ENCODE measurements at regions not wholly inside any gene's neighbourhood (a gene's known extent, or its start where the extent isn't known, plus 50 kb on each side); places are given as distances from the start of the nearest gene placed in this dataset.

- no peak for DNase-seq (ENCODE audit: low read depth)
Observed at GRCh38 chr18:40939656-40940515, 1015.1 kb upstream of the PIK3C3 start.

- no peak for DNase-seq (ENCODE audit: low read depth)
Observed at GRCh38 chr18:40938615-40939014, 1016.4 kb upstream of the PIK3C3 start.

- DNase-seq (ENCODE audit: low read depth) = no peak
Observed at GRCh38 chr18:40937386-40937785, 1017.6 kb upstream of the PIK3C3 start.

GRCh38 chr18:40935423-40935822 is 1019.6 kb upstream of the PIK3C3 start:
- DNase-seq (ENCODE audit: low read depth) = no peak

GRCh38 chr18:40932862-40933261 is 1022.2 kb upstream of the PIK3C3 start:
- no peak for DNase-seq (ENCODE audit: low read depth)

- no peak for DNase-seq (ENCODE audit: low read depth)
Observed at GRCh38 chr18:40930211-40930882, 1024.7 kb upstream of the PIK3C3 start.

GRCh38 chr18:40929399-40929798 is 1025.6 kb upstream of the PIK3C3 start:
- no peak for DNase-seq (ENCODE audit: low read depth)

GRCh38 chr18:40926679-40927078 is 1028.4 kb upstream of the PIK3C3 start:
- DNase-seq (ENCODE audit: low read depth) = no peak

- DNase-seq (ENCODE audit: low read depth) = no peak
Observed at GRCh38 chr18:40925071-40925541, 1029.9 kb upstream of the PIK3C3 start.

GRCh38 chr18:40921845-40922629 is 1033.0 kb upstream of the PIK3C3 start:
- DNase-seq (ENCODE audit: low read depth) = no peak

GRCh38 chr18:40917056-40917455 is 1038.0 kb upstream of the PIK3C3 start:
- no peak for DNase-seq (ENCODE audit: low read depth)

- no peak for DNase-seq (ENCODE audit: low read depth)
Observed at GRCh38 chr18:40915724-40916123, 1039.3 kb upstream of the PIK3C3 start.

GRCh38 chr18:40911582-40912254 is 1043.3 kb upstream of the PIK3C3 start:
- DNase-seq (ENCODE audit: low read depth) = peak; percentile 78

GRCh38 chr18:40911041-40911440 is 1044.0 kb upstream of the PIK3C3 start:
- DNase-seq (ENCODE audit: low read depth) = no peak

- no peak for DNase-seq (ENCODE audit: low read depth)
Observed at GRCh38 chr18:40907842-40908241, 1047.2 kb upstream of the PIK3C3 start.

GRCh38 chr18:40904295-40904694 is 1050.7 kb upstream of the PIK3C3 start:
- no peak for DNase-seq (ENCODE audit: low read depth)

GRCh38 chr18:40902436-40902835 is 1052.6 kb upstream of the PIK3C3 start:
- no peak for DNase-seq (ENCODE audit: low read depth)

GRCh38 chr18:40897884-40898283 is 1057.2 kb upstream of the PIK3C3 start:
- DNase-seq (ENCODE audit: low read depth) = no peak

GRCh38 chr18:40883271-40883670 is 1071.8 kb upstream of the PIK3C3 start:
- no peak for DNase-seq (ENCODE audit: low read depth)

GRCh38 chr18:40882468-40882867 is 1072.6 kb upstream of the PIK3C3 start:
- no peak for DNase-seq (ENCODE audit: low read depth)

GRCh38 chr18:40878371-40878770 is 1076.7 kb upstream of the PIK3C3 start:
- DNase-seq (ENCODE audit: low read depth) = no peak

- DNase-seq (ENCODE audit: low read depth) = peak; percentile 65
Observed at GRCh38 chr18:40877096-40877495, 1077.9 kb upstream of the PIK3C3 start.
